HepG2 (cell line): ENCODE measurements at regions not wholly inside any gene's neighbourhood (a gene's known extent, or its start where the extent isn't known, plus 50 kb on each side); places are given as distances from the start of the nearest gene placed in this dataset.

Experiments used
- EZH2 ChIP-seq: conservative IDR thresholded peaks from 2 replicates; pipeline ENCODE4 v1.6.1; 2012; ENCODE audit warnings: mild to moderate bottlenecking, low read depth, low read length, moderate library complexity
- PRDM4 ChIP-seq: sonication (generic); formaldehyde crosslinking; IDR thresholded peaks from 2 replicates; pipeline ENCODE4 v1.9.0; 2021; ENCODE audit warnings: missing genetic modification reagents, borderline replicate concordance
- TAF1 ChIP-seq: sonication (generic); formaldehyde crosslinking; IDR thresholded peaks from 2 replicates; pipeline ENCODE4 v1.4.0; 2020; ENCODE audit warnings: missing genetic modification reagents

DNA sequence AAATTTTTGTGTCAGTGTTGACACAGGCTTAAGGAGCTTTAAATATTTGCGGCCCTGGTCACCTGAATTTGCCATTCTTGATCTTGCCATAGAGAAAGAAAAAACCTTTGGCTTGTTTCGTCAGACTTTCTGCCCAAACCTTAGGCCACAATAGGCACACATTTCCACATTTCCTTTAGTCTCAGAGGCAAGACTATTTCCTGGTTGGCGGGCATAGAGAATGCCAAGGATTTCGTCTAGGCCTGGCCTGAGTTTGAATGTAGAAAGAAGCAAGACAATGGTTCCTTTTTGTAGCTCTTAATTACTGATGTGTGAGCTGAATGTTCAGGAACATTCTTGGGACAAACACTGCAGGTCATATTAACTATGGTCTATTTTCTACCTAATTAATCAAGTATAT lies 108.1 kb downstream of the TRMT11 start:
- TF ChIP-seq EZH2 (no peak), TAF1 (CRISPR knock-in tag) (no peak), PRDM4 (CRISPR knock-in tag) (no peak)
